Kidney capillary endothelial cell (primary cell): ENCODE measurements at regions not wholly inside any gene's neighbourhood (a gene's known extent, or its start where the extent isn't known, plus 50 kb on each side); places are given as distances from the start of the nearest gene placed in this dataset.
"Not testable (repeated sequence)": the region's sequence is repeated elsewhere in the genome, so short reads cannot be mapped to it uniquely, and the experiment has no call there.

ENCODE experiments used
- DNase-seq: peaks from one replicate; pipeline ENCODE4 v3.0.0-alpha.2; 2018; ENCODE audit warnings: low spot score

DNA sequence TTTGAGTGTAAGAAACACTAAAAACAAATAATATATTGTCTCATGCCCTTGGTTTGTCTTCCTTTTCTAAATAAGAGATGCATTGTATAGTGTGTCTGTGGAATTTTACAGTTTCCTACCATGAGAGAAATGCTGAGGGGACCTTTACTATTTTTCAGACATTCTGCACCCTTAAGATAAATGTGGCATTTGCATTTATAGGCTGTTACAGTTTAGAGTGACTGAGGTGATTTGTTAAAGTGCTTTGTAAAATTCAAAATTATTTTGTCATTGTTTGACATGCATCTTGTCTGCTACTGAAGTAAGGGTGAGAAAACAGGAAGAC lies 78.9 kb upstream of the ZSWIM2 start:
- DNase-seq, result no peak

DNA sequence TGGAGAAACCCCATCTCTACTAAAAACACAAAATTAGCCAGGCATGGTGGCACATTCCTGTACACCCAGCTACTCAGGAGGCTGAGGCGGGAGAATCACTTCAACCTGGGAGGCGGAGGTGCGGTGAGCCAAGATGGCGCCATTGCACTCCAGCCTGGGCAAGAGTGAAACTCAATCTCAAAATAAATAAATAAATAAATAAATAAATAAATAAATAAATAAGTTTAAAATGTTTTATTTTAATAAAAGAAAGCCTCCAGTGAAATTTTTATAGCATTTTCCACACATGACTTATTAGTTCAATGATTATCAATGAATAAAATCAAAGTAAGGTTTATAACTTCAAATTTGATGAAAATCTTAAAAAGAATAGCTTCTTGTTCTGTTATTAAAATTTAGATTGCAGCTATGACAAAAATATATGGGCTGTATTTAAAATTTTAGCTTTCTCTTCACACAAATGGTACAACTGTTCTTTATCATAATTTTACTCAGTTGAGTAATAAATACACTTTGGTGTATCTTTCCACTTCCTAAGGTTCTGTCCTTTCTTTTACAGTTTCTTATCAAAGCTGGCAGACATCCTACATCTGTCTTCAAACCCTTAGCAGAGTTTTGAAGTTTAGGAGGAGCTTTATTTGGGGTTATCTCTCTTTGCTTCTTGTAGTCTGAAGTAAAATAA lies 78.4 kb upstream of the ZSWIM2 start:
- DNase-seq, result no peak

- no peak for DNase-seq
Observed at GRCh38 chr2:186925514-186925913, 76.5 kb upstream of the ZSWIM2 start.

DNA sequence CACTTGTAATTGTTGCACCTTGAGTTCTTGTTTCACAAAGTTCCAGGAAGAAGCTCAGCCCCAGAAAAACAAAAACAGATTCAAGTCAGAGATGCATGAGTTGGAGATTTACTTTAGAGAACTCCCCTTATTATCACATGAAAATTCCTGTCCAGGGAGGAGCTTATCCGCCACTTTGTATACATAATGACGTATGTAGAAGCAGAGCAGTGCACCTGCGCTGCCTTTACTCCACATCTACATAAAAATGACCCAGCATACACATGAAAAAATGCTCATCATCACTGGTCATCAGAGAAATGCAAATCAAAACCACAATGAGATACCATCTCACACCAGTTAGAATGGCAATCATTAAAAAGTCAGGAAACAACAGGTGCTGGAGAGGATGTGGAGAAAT lies 73.3 kb upstream of the ZSWIM2 start:
- DNase-seq, result not testable (repeated sequence)

- peak; percentile 30 for DNase-seq
Observed at GRCh38 chr2:186919296-186919695, 70.3 kb upstream of the ZSWIM2 start.

- no peak for DNase-seq
Observed at GRCh38 chr2:186918495-186918894, 69.5 kb upstream of the ZSWIM2 start.

DNA sequence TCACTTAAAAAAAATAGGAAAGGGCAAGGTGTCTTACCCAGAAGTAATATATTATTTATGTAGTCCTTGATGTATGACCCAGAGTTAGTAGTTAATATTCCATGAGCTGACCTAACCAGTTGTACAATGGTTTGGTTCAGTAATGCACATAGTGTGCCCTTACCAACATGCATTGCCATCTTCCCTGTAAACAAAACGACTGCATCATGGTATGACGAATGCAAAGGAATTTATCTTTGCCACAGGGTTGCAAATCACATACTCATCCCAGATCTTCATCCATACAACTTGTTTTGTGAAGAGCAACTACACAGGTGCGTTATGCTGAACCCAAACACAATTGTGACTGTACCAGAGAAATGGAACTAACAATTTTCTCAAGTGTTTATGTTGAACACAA lies 68.9 kb upstream of the ZSWIM2 start:
- no peak for DNase-seq

GRCh38 chr2:186913870-186914269 lies 64.9 kb upstream of the ZSWIM2 start:
- DNase-seq, result no peak

GRCh38 chr2:186912979-186913378 lies 64.0 kb upstream of the ZSWIM2 start:
- DNase-seq, result no peak

DNA sequence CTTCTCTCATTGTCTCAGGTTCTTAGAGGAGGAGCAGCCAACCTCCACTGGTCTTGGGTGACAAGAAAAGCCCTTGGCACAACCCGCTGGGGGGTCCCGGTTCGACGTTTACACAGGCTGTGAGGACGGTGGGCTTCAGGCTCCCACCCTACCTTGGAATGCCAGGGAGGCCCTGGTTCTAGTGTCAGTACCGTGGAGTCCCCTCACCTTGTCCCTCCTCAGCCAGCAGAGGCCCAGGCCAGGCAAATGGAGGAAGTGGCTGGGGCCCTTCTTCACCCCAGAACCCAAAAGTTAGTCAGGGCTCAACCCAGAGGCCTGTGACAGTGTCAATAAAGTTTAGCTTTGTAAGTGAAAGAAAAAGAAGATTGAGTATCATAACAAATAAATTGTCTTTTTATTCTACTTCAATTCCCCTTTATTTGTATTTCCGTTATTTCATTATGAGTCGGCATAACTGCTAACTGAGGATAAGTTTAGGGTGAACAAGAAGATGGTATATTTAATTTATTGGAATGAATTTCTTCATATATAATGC lies 62.6 kb upstream of the ZSWIM2 start:
- no peak for DNase-seq

- no peak for DNase-seq
Observed at GRCh38 chr2:186910996-186911395, 62.0 kb upstream of the ZSWIM2 start.

- no peak for DNase-seq
Observed at GRCh38 chr2:186909095-186909494, 60.1 kb upstream of the ZSWIM2 start.

GRCh38 chr2:186907897-186908296 lies 58.9 kb upstream of the ZSWIM2 start:
- no peak for DNase-seq

DNA sequence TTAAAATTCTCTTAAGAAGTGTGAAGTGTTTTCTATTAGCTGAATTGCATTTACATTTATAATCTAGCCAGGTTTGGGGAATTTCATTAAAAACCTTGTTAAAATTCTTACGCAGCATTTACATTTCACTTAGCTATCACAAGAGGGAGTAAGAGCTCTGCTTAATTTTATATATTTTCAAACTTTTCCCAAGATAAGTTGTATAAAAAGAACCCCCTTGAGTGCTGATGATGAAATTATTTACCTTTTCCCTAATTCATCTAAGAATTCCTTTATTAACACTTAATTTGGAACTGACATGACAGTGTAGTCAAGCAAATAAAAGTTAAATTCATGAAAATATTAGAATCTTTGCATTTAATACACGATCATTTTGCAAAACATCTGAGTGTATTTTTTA lies 54.2 kb upstream of the ZSWIM2 start:
- DNase-seq, result peak; percentile 47
